ENCODE measurements at regions not wholly inside any gene's neighbourhood (a gene's known extent, or its start where the extent isn't known, plus 50 kb on each side); places are given as distances from the start of the nearest gene placed in this dataset.
"Not testable (repeated sequence)": the region's sequence is repeated elsewhere in the genome, so short reads cannot be mapped to it uniquely, and the experiment has no call there.

DNA sequence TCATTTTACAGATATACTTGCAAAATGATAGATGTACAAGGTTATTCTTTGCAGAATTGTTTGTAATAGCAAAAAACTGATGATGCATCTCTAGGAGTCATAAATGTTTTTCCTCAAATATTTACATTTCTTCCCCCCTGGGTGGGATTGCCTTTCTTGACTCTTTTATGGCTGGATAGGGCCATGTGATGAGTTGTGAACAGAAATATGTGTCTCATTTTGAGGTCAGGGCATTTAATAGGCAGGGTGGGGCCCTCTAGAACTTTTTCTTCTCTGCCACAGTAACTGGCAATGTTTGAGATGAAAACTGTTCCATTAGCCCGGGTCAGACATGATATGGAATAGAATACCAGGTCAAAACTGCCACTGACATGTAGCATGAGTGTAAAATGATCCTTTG lies 159.5 kb upstream of the SYNCRIP start:
- no peak for DNase-seq

DNA sequence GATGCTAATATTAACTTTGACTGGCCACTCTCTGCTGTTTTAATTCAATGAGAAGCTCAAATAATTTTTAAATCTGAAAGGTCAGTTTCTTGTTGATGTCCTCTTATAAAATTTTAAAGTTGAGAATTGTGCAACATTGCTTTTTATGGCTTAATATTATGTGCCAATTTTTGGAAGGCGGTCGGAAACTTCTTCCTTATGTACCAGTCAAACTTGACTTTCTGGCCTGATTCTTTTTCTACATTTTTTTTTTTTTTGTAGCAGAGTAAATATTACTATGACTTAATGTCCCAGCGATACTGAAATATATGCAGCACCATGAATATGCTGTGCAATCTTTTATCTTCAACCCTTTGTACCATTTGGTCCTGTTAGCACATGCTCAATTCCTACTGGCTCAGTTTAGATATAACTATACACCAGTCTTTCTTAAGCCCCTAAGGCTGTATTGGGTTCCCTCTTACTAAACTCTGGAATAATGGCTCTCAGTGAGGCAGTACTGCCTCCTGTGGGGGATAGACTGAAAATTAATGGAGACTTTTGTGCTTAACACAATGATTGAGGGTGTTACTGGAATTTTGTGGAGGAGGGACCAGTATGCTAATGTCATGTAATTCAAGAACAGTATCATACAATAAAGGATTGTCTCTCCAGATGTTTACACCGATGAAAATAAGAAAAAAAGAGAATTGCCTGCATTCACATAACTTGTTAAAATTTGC lies 156.4 kb upstream of the SYNCRIP start:
- DNase-seq: no peak

DNA sequence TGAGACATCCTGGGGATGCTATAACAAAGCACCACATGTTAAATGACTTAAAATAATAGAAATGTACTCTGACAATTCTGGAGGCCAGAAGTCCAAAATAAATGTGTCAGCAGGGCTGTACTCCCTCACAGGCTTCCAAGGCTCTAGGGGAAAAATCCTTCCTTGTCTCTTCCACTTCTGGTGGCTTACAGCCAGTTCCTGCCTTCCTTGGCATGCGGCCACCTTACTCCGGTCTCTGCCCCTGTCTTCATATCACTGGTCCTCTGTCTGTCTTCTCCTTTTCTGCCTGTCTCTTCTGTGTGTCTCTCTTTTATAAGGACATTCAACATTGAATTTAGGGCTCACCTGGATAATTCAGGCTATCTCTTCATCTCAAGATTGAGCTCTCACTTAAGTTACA lies 155.3 kb upstream of the SYNCRIP start:
- DNase-seq: no peak

DNA sequence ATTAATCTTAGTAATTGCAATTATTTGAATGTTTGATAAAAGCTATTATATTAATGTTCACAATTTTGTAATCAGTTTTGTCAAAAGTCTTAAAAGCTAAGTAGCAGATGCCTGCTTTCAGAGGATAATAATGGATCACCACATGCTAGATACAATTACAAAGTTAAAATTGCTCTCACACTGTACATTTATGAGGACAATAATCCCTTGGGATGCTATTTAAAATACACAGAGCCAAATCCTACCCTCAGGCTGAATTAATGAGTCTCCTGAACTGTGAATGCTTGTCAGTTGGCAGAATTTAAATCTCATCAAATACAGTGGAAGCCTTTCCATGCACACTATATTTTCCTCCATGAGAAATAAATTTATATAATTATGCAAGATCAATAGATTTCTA lies 153.3 kb upstream of the SYNCRIP start:
- no peak for DNase-seq

DNA sequence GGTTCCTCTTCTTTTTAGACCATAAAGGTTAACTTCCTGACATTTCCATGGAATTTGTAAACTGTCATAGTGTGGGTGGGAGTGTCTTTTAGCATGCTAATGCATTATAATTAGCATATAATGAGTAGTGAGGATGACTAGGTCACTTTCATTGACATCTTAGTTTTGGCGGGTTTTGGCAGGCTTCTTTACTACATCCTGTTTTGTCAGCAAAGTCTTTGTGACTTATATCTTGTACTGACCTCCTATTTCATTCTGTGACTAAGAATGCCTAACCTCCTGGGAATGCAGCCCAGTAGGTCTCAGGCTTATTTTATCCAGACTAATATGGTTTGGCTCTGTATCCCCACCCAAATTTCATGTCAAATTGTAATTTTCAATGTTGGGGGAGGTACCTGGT lies 149.6 kb upstream of the SYNCRIP start:
- DNase-seq: no peak

DNA sequence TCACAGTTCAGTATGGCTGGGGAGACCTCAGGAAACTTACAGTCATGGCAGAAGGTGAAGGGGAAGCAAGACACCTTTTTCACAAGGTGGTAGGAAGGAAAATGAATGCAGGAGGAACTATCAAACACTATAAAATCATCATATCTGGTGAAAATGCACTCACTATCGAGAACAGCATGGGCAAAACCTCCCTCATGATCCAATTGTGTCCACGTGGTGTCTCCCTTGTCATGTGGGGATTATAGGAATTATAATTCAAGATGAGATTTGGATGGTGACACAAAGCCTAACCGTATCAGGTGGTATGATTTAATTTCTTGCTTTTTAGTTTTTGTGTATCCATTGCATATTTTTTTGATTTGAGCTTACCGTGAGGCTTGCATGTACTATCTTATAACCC lies 133.2 kb upstream of the SYNCRIP start:
- no peak for DNase-seq

DNA sequence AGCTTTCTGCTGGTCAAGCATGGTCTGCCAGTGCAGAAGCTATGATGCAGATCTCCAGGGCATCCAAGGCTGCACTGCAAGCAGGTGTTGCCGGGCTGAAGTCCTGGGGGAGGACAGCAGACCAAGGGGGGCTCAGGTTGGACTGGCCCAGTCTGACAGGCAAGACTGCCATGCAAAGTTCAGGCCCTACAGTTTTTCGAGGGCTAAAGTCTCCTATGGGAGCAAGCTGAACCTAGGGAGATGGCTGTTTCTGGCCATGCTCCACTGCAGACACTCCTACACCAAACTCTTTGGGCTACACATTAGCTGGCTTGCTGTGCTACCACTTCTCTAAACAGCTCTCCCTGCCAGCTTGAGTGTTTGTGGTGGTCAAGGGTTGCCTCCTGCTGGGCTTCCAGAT lies 130.0 kb upstream of the SYNCRIP start:
- no peak for DNase-seq

DNA sequence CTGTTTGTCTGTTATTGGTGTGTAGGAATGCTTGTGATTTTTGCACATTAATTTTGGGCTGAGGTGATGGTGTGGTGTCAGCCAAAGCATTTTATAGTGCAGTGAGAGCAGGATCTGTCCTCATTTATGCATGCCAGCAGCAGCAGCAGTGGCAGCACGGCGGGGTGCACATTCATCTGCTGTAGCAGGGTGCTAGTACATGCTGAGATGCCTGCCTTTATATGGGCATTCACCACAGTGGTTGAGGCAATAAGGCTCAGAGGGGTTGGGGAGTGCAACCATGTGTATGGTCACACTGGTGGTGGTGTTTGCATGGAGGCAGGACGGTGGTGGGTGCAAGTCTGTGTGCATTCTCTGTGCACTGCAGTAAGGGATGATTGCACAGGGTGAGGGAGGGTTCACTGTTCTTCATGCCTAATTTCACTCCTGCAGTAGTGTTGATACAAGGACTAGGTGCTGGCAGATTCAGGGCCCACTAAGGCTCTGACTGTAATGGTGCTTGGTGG lies 129.3 kb upstream of the SYNCRIP start:
- DNase-seq: no peak

DNA sequence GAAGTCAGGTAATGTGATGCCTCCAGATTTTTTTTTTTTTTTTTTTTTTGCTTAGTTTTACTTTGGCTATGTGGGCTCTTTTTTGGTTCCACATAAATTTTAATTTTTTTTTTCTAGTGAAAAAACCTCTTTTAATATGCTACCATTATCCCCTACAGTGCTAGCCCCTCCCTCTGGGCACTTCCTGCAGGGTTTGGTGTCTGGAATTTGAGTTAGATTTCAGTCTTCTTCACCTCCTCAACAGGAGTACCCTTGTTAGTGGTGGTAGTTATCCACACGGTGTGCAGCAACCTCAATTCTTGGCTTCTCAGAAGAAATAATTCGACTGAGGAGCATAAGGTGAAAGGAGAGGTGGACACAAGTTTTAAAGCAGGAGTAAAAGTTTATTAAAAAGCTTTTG lies 128.8 kb upstream of the SYNCRIP start:
- DNase-seq: no peak

DNA sequence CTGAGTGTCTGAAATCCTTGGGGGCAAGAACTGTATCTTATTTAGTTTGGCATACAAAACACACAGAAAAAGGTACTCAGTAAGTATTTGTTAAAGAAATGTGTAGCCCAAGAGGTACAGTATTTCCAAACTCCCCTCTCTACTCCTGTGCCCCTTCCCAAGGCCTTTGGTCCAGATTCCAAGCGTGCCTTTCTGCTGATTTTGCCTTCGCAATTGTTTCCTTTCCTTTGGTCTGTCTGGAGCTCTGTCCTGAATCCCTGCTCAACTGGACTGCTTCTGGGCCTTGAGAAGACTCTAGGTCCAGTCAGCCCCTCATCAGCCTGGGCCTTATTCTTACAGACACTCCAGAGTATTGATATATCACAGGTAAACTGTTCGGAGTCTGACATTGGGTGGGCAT lies 122.2 kb upstream of the SYNCRIP start:
- no peak for DNase-seq

DNA sequence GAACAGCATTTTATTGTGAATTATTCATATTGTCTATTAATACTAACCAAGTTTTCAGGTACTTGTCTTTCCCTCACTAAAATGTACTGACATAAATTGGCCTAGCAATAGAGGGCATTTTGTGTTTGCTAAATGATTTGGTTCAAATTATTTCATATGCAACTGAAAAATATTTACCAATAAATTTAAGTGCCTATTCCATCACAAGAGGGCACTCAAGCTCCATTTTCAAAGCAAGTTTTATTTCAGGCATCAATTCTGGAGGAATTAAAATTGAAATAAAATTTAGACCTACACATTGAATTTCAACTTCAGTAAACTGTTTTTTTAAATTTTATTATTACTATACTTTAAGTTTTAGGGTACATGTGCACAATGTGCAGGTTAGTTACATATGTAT lies 114.3 kb upstream of the SYNCRIP start:
- no peak for DNase-seq

DNA sequence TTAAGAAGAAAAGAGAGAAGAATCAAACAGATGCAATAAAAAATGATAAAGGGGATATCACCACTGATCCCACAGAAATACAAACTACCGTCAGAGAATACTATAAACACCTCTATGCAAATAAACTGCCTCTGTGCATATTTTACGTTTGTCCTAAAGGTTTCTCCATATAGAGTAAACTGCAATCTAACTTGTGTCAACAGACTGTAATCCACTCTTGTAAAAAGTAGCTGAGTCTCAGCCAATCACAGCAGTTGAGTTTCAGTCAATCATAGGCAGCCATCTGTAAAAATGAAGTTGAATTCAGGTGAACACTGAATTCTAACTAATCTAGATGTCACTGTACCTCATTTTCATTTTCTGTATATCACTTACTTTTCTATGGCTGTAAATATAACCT lies 112.2 kb upstream of the SYNCRIP start:
- no peak for DNase-seq

DNA sequence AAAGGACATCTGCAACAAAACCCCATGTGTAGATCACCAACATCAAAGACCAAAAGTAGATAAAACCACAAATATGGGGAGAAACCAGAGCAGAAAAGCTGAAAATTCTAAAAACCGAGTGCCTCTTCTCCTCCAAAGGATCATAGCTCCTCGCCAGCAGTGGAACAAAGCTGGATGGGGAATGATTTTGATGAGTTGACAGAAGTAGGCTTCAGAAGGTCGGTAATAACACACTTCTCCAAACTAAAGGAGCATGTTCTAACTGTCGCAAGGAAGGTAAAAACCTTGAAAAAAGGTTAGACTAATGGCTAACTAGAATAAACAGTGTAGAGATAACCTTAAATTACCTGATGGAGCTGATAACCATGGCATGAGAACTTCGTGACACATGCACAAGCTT lies 109.9 kb upstream of the SYNCRIP start:
- no peak for DNase-seq

DNA sequence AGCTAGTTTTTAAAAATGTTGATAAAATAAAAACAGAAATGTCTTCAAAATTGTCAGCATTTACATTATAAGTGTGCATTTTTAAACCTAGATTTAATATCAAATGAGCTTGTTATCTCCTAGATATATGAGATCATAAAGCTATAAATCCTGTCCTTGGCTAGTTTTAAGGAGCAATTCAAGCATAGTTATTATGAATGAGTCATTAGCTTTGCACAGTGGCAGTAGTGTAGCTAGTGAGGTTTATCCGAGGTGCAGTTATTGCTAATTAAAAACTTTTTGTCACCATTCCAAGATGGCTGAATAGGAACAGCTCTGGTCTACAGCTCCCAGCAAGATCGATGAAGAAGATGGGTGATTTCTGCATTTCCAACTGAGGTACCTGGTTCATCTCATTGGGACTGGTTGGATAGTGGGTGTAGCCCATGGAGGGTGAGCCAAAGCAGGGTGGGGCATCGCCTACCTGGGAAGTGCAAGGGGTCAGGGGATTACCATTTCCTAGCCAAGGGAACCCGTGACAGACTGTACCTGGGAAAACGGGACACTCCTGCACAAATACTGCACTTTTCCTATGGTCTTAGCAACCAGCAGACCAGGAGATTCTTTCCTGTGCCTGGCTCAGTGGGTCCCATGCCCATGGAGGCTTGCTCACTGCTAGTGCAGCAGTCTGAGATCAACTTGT lies 108.8 kb upstream of the SYNCRIP start:
- no peak for DNase-seq

DNA sequence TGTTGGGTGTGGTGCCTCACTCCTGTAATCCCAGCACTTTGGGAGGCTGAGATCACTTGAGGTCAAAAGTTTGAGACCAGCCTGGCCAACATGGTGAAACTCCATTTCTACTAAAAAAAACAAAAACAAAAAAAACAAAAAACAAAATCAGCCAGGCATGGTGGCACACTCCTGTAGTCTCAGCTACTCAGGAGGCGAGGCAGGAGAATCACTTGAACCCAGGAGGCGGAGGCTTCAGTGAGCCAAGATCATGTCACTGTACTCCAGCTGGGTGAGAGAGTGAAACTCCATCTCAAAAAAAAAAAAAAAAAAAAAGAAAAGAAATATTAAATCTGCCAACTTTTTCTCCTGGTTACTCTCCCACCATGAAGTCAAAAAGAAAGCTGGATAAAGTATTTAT lies 107.5 kb upstream of the SYNCRIP start:
- not testable (repeated sequence) for DNase-seq

DNA sequence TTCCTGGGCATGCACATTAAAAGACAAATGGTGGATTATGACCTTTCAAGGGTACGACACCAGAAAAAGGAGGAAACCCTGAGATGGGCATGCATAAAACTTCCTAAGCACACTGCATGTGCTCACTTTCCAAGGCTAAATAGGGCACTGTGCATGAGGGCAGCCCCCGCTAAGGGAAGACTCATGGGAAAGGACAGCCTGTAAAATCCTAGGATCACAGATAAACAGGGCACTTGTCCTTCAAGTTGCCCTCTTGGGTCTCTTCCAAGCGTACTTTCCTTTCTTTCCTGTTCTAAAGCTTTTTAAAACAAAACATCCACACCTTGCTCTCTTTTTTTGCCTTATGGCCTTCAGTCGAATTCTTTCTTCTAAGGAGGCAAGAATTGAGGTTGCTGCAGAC lies 106.5 kb upstream of the SYNCRIP start:
- no peak for DNase-seq

DNA sequence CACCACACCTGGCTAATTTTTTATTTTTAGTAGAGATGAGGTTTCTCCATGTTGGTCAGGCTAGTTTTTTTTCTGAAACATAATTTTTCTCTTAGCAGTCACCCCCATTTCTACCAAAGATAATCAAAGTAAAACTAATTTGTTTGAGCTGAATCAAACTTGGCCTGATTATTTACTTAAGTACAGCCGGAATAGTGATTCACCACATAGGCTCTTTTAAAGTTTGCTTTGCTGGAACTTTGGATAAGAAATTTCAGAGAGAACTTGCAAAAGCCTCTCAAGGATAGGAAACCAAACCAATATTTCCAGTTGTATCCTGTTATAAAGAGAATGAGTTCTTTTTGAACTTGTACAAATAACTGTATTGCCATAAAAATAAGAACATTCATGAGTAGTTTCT lies 105.0 kb upstream of the SYNCRIP start:
- DNase-seq: no peak

DNA sequence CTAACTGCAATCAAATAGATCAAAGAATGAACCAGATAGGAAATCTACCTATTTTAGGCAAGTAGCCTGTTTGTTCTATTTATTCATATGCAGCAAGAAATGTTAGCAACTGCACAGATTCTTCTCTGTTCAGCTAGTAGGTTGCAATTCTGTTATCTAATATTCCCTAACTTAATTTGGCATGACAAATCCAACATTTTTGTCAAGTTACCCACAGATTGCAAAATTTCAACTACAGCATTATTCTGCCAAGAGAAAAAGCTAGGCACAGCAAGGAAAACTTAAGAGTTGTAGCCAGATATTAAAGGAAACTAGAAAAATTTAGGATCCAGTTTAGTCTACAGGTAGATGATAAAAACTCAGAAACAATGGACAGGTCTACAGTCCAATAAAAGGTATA lies 104.4 kb upstream of the SYNCRIP start:
- DNase-seq: no peak

DNA sequence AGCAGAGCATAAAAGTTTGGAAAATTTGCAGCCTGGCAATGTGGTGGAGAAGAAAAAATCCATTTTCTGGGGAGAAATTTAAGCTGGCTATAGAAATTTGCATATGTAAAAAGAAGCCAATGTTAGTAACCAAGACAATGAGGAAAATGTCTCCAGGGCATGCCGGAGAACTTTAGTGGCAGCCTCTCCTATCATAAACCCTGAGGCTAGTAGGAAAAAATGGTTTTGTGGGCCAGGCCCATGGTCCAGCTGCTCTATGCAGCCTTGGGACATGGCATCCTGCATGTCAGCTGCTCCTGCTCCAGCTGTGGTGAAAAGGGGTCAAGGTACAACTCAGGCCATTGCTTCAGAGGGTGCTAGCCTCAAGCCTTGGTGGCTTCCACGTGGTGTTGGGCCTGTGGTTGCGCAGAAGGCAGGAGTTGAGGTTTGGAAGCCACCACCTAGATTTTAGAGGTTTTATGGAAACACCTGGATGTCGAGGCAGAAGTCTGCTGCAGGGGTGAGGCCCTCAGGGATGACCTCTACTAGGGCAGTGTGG lies 101.8 kb upstream of the SYNCRIP start:
- no peak for DNase-seq

DNA sequence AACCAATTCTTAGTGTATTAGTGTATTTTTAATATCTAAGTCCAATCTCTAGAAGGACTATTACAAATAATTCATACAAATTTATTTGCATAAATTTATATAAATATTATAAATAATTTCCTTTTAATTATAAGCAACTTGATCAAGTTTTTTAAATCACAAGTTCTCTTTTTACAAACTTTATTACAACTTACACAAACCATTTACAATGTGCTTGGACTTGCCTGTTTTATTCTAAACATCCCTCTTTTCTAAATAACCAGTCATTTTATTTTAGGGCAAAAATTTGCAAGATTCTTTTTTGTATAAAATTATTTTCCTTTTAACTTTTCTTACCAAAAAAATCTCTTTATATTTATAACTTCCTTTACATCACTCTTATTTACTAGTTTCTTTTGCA lies 83.5 kb upstream of the SYNCRIP start:
- DNase-seq: no peak

DNA sequence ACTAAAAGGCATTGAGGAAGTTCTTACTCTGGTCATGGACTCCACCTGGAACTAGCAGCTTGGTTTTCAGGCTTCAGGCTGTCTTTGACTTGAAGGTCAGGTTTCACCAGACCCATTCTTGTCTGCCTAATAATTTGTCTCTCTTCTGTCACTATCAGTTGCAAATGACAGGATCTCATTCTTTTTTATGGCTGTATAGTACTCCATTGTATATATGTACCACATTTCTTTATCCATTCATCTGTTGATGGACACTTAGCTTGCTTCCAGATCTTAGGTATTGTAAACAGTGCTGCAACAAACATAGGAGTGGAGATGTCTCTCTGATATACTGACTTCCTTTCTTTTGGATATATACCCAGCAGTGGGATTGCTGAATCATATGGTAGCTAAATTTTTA lies 73.1 kb upstream of the SYNCRIP start:
- DNase-seq: no peak

DNA sequence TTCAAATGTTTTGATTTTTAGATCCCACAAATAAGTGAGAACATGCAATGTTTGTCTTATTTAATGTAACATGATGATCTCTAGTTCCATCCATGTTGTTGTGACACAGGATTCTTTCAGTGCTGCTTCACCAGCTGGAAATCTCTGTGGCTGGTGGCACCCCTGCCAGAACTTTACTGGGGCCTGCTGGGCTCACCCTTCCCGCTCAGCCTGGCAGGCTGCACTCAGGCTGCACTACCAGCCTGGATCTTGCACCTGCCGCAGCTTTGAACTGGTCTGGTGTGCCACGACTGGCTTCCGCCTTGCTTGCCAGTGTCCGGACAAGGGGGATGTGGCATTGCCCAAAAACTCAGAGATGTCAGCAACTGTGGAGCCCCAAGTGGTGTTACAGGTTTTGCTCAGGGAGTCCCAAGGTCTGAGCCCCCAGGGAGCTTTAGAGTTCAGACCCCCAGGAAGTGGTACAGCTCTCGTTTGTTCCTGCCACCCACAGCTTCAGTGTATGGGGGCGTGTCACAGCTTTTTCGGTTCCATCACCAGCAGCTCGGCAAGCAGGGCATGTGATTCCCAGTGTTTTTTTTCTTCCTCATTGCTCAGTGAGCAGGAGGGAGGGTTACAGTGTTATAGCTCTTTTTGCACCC lies 72.3 kb upstream of the SYNCRIP start:
- no peak for DNase-seq

DNA sequence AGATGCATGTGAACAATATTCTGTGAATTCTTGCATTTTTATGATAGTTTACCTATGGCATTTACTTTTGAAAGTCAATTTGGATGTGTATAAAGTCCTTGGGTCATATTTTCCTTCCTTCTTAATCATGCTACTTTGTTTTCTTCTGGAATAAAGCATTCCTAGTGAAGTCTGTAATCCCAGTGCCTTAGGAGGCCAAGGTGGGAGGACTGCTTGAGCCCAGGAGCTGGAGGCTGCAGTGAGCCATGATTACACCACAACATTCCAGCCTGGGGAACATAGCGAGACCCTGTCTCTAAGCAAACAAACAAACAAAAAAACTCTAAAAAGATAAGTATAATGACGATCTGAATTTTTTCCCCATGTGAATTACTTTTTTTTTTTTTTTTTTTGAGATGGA lies 69.7 kb upstream of the SYNCRIP start:
- DNase-seq: no peak

DNA sequence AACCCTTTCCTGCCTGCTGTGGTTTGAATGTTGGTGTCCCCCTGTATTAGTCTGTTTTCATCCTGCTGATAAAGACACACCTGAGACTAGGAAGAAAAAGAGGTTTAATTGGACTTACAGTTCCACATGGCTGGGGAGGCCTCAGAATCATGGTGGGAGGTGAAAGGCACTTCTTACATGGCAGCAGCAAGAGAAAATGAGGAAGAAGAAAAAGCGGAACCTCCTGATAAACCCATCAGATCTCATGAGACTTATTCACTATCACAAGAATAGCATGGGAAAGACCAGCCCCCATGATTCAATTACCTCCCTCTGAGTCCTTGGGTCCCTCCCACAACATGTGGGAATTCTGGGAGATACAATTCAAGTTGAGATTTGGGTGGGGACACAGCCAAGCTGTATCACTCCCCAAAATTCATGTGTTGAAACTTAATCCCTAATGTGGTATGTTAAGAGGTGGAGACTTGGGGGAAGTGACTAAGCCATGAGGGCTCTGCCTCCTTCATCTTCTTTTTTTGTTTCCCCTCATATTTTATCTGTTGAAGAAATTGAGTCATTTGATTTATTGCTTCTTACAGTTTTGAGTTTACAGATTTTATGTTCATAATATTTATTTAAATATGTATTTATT lies 64.9 kb upstream of the SYNCRIP start:
- DNase-seq: not testable (repeated sequence)

All from activated CD4-positive, CD25-positive, alpha-beta regulatory T cell (primary cell).